ENCODE measurements at regions not wholly inside any gene's neighbourhood (a gene's known extent, or its start where the extent isn't known, plus 50 kb on each side); places are given as distances from the start of the nearest gene placed in this dataset.

- H3K4me2 ChIP-seq (ENCODE audit: insufficient read depth, insufficient read length, low read length): no peak overlapping the region
Observed at GRCh38 chr18:72636611-72637010, 92.5 kb upstream of the CBLN2 start.

More at GRCh38 chr18:72636611-72637010, 92.5 kb upstream of the CBLN2 start:
- Histone ChIP-seq H4K8ac (replicated peaks; ENCODE audit: insufficient read length, low read depth, low read length) (no peak overlapping the region), H3K56ac (ENCODE audit: insufficient read length, low read depth, low read length) (no peak overlapping the region), H3K23ac (ENCODE audit: insufficient read length, low read depth, low read length) (no peak overlapping the region), H3K4ac (ENCODE audit: low read depth, low read length) (no peak overlapping the region), H2BK12ac (ENCODE audit: insufficient read length, low read depth, low read length) (no peak overlapping the region), H2BK5ac (ENCODE audit: insufficient read length, low read length) (no peak overlapping the region), H3K18ac (ENCODE audit: insufficient read length, low read depth, low read length) (no peak overlapping the region), H4K5ac (ENCODE audit: insufficient read length, low read depth, low read length) (no peak overlapping the region), H3K27ac (ENCODE audit: insufficient read length, low read depth, low read length) (no peak overlapping the region), H2BK20ac (ENCODE audit: low read depth, low read length, poor library complexity, severe bottlenecking) (no peak overlapping the region), H2BK120ac (ENCODE audit: low read depth, low read length, poor library complexity, severe bottlenecking) (no peak overlapping the region), H3K27me3 (ENCODE audit: insufficient read depth, low read length) (no peaks in the 10 kb centered on the region), H3K79me1 (ENCODE audit: insufficient read depth, low read depth, low read length, poor library complexity, severe bottlenecking) (no peaks in the 10 kb centered on the region), H3T11ph (ENCODE audit: low read length) (no peak overlapping the region), H3K23me2 (ENCODE audit: insufficient read length, low read depth, low read length, poor library complexity, severe bottlenecking) (no peaks in the 10 kb centered on the region), H3K9ac (ENCODE audit: extremely low read depth, insufficient read length, low read length) (no peak overlapping the region), H3K9me3 (ENCODE audit: control insufficient read depth, low read depth, low read length) (no peaks in the 10 kb centered on the region), H4K91ac (ENCODE audit: insufficient read length, low read depth, low read length) (no peak overlapping the region), H2AFZ (ENCODE audit: low read length) (no peak overlapping the region), H4K20me1 (ENCODE audit: control insufficient read depth, insufficient read depth, insufficient read length) (no peaks in the 10 kb centered on the region), H3K4me1 (ENCODE audit: insufficient read depth, low read length) (no peaks in the 10 kb centered on the region), H2AK5ac (ENCODE audit: insufficient read length, low read length) (no peak overlapping the region), H2BK15ac (ENCODE audit: low read depth, low read length) (no peak overlapping the region), H3K79me2 (ENCODE audit: insufficient read depth, low read length) (no peaks in the 10 kb centered on the region), H3K14ac (ENCODE audit: insufficient read depth, low read length) (no peak overlapping the region)
- TF ChIP-seq CTCF (conservative IDR thresholded peaks at IDR 0.05): no peak
- DNase-seq: no peak
- no peaks in the 10 kb centered on the region for H3K9me3 Mint-ChIP-seq
- H3K4me3 Mint-ChIP-seq: no peak overlapping the region
- peaks cover 4 to 5% of the 10 kb centered on the region in 2 experiments for H3K4me1 Mint-ChIP-seq
- no peak overlapping the region for H3K27ac Mint-ChIP-seq
- no peaks in the 10 kb centered on the region for H3K27me3 Mint-ChIP-seq (ENCODE audit: low read depth)
- H3K36me3 Mint-ChIP-seq (ENCODE audit: insufficient read depth in 1 of 3, low read depth in 3 of 3): no peaks in the 10 kb centered on the region
